Lung (tissue), 11 donors: ENCODE measurements at regions not wholly inside any gene's neighbourhood (a gene's known extent, or its start where the extent isn't known, plus 50 kb on each side); places are given as distances from the start of the nearest gene placed in this dataset.
A peak's percentile ranks its signal among the peaks of the same experiment; 100 is the strongest.

Experiments
- ATAC-seq: fragments of 200-7000 bp; cut with Tn5 transposase; one replicate; pipeline ENCODE4 v1.9.1; 2020; ENCODE audit warnings: moderate number of reproducible peaks; ENCODE audit not compliant: insufficient read depth, low FRiP score
- DNase-seq, 3 donors: peaks; one replicate each; pipeline ENCODE4 v3.0.0-alpha.2; 2013 to 2017
- H3K27ac ChIP-seq, 2 donors: one replicate each; pipeline ENCODE4 v1.5.1; 2013; ENCODE audit warnings: mild to moderate bottlenecking in 2 of 2, moderate library complexity in 2 of 2, control low read depth in 1 of 2, inconsistent platforms in 1 of 2, low read depth in 1 of 2, low read length in 1 of 2
- H3K27me3 ChIP-seq, 3 donors: one replicate each; pipeline ENCODE4 v1.5.1; 2013; ENCODE audit warnings: low read length in 2 of 3; ENCODE audit not compliant: control insufficient read depth in 3 of 3, insufficient read depth in 3 of 3
- H3K36me3 ChIP-seq, 4 donors: one replicate each; pipeline ENCODE4 v1.5.1; 2013; ENCODE audit warnings: low read length in 4 of 4, mild to moderate bottlenecking in 1 of 4, moderate library complexity in 1 of 4; ENCODE audit not compliant: control insufficient read depth in 4 of 4, insufficient read depth in 4 of 4
- H3K4me1 ChIP-seq, 5 donors: one replicate each; pipeline ENCODE4 v1.5.1; 2013; ENCODE audit warnings: low read length in 5 of 5, mild to moderate bottlenecking in 2 of 5, moderate library complexity in 1 of 5; ENCODE audit not compliant: control insufficient read depth in 5 of 5, insufficient read depth in 5 of 5
- H3K4me3 ChIP-seq: one replicate; pipeline ENCODE4 v1.5.1; 2013; ENCODE audit warnings: mild to moderate bottlenecking, control low read depth, moderate library complexity
- H3K9ac ChIP-seq, 2 donors: one replicate each; pipeline ENCODE4 v1.5.1; 2013; ENCODE audit warnings: low read length in 2 of 2, control low read depth in 1 of 2; ENCODE audit not compliant: insufficient read depth in 1 of 2
- H3K9me3 ChIP-seq, 4 donors: one replicate each; pipeline ENCODE4 v1.5.1; 2013; ENCODE audit warnings: low read length in 3 of 4, mild to moderate bottlenecking in 1 of 4, moderate library complexity in 1 of 4; ENCODE audit not compliant: control insufficient read depth in 4 of 4, insufficient read depth in 3 of 4
- CTCF ChIP-seq: IDR thresholded peaks from 2 replicates; pipeline ENCODE4 v1.5.1; 2012; ENCODE audit warnings: mild to moderate bottlenecking; ENCODE audit errors: control extremely low read depth, extremely low read depth
- WGBS, 2 donors: extraction: QIAGEN DNeasy Blood & Tissue Kit; methylation state at CpG; one replicate each; pipeline ENCODE4 v1.1.7; 2013; 5-methylcytosine and 5-hydroxymethylcytosine counted together
- donor health status: control.
- donor health status: control.
- donor health status: Bipolar disorder and iron deficiency.
- donor health status: healthy.
- donor health status: DM: yes; HTN: yes; CAD: no.

GRCh38 chr2:40915651-40916050 lies 463.8 kb upstream of the SLC8A1 start:
- peak in 2 of 3 donors; percentile 7 to 15 for DNase-seq
- TF ChIP-seq CTCF = no peak
- no peaks in the 10 kb centered on the region for H3K36me3 ChIP-seq
- no peak for ATAC-seq
- no peaks in the 10 kb centered on the region for H3K9me3 ChIP-seq
- H3K27ac ChIP-seq = no peak overlapping the region
- no peak overlapping the region for H3K9ac ChIP-seq
- H3K4me1 ChIP-seq = no peaks in the 10 kb centered on the region
- no peaks in the 10 kb centered on the region for H3K27me3 ChIP-seq
- H3K4me3 ChIP-seq = no peak overlapping the region

GRCh38 chr2:40935349-40935748 lies 483.5 kb upstream of the SLC8A1 start:
- Histone ChIP-seq H3K4me1 (peaks cover 0 to 3% (median 0%) of the 10 kb centered on the region in 5 donors), H3K27me3 (no peaks in the 10 kb centered on the region), H3K27ac (no peak overlapping the region), H3K9ac (no peak overlapping the region), H3K36me3 (no peaks in the 10 kb centered on the region), H3K4me3 (no peak overlapping the region), H3K9me3 (no peaks in the 10 kb centered on the region)
- ATAC-seq = no peak
- DNase-seq = no peak
- 73 to 81% methylated on average over 2 of the region's 2 CpGs for WGBS, 2 donors
- TF ChIP-seq CTCF = no peak

GRCh38 chr2:40937284-40937683 lies 485.4 kb upstream of the SLC8A1 start:
- WGBS, 2 donors = 66 to 82% methylated on average over 3 of the region's 3 CpGs
- peak in 1 of 3 donors; percentile 19 for DNase-seq
- Histone ChIP-seq H3K4me3 (no peak overlapping the region), H3K4me1 (peaks cover 0 to 3% (median 0%) of the 10 kb centered on the region in 5 donors), H3K9ac (no peak overlapping the region), H3K9me3 (no peaks in the 10 kb centered on the region), H3K27me3 (no peaks in the 10 kb centered on the region), H3K27ac (no peak overlapping the region), H3K36me3 (no peaks in the 10 kb centered on the region)
- no peak for TF ChIP-seq CTCF
- peak; percentile 66 for ATAC-seq

GRCh38 chr2:40953341-40953740 lies 501.5 kb upstream of the SLC8A1 start:
- no peak overlapping the region for H3K27ac ChIP-seq
- WGBS, 2 donors = 92 to 95% methylated on average over 3 of the region's 3 CpGs
- ATAC-seq (no peak), DNase-seq (no peak)
- no peaks in the 10 kb centered on the region for H3K4me1 ChIP-seq
- H3K27me3 ChIP-seq = no peaks in the 10 kb centered on the region
- no peak for TF ChIP-seq CTCF
- no peak overlapping the region for H3K9ac ChIP-seq
- no peak overlapping the region for H3K4me3 ChIP-seq
- no peaks in the 10 kb centered on the region for H3K9me3 ChIP-seq
- no peaks in the 10 kb centered on the region for H3K36me3 ChIP-seq
